ENCODE measurements at regions not wholly inside any gene's neighbourhood (a gene's known extent, or its start where the extent isn't known, plus 50 kb on each side); places are given as distances from the start of the nearest gene placed in this dataset.

DNA sequence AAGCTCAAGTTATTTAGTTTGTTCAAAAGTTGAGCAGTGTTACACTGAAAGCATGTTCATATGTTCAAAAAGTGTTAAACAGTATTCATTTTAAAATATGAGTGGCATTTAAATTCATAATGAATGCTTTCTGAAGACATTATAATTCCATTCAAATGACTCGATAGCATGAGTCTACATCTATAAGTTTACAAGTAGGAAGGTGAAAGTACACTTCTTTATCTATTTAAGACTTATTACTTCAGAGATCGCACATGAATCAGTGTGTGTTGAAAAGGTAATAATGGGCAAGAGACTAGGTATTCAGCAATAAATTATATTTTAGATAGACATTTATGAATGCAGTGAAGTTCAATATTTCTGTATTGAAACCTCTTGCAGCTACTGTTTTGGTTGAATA lies 456.1 kb downstream of the GRXCR1 start:
- no peak overlapping the region for H3K4ac ChIP-seq (ENCODE audit: low read depth, low read length)
- no peak overlapping the region for H2BK12ac ChIP-seq (ENCODE audit: low read length)
- H4K12ac ChIP-seq (ENCODE audit: low read depth, low read length): no peak overlapping the region
- H3K36me3 ChIP-seq (ENCODE audit: control insufficient read depth in 1 of 2, insufficient read depth in 2 of 2, low read length in 2 of 2): no peaks in the 10 kb centered on the region
- H4K91ac ChIP-seq (ENCODE audit: low read depth, low read length): no peak overlapping the region
- WGBS (ENCODE audit: extremely low coverage, insufficient coverage, insufficient read length): no CpG with 5 or more reads among the region's 2 CpGs
- no peak overlapping the region for H3K4me3 ChIP-seq (ENCODE audit: low read depth, low read length)
- H3K23ac ChIP-seq (ENCODE audit: low read length): no peak overlapping the region
- no peaks in the 10 kb centered on the region for H3K79me1 ChIP-seq (ENCODE audit: low read length)
- no peaks in the 10 kb centered on the region for H3K4me1 ChIP-seq (ENCODE audit: control insufficient read depth in 1 of 2, insufficient read depth in 2 of 2, low read length in 2 of 2)
- H3K9ac ChIP-seq (ENCODE audit: low read length): no peak overlapping the region
- H3K4me2 ChIP-seq (ENCODE audit: low read length): no peak overlapping the region
- no peak for DNase-seq
- no peak overlapping the region for H4K8ac ChIP-seq (ENCODE audit: low read depth, low read length)
- H3K27ac ChIP-seq (ENCODE audit: low read depth, low read length): no peak overlapping the region
- no peak overlapping the region for H2AFZ ChIP-seq (ENCODE audit: insufficient read depth, low read length, poor library complexity)
- H2BK5ac ChIP-seq (ENCODE audit: low read depth, low read length, poor library complexity): no peak overlapping the region
- no peak overlapping the region for H3K18ac ChIP-seq (ENCODE audit: low read length)
- no peak overlapping the region for H3K14ac ChIP-seq (ENCODE audit: low read length)
- no peaks in the 10 kb centered on the region for H3K27me3 ChIP-seq (ENCODE audit: insufficient read depth, low read length)
- no peaks in the 10 kb centered on the region for H3K9me3 ChIP-seq (ENCODE audit: insufficient read depth, low read depth, low read length)
- no peak overlapping the region for H2BK120ac ChIP-seq (ENCODE audit: insufficient read depth, low read length, poor library complexity)
- H3K79me2 ChIP-seq (ENCODE audit: control insufficient read depth, insufficient read depth, low read length, poor library complexity): no peaks in the 10 kb centered on the region
- no peak overlapping the region for H2AK5ac ChIP-seq (ENCODE audit: low read length)

DNA sequence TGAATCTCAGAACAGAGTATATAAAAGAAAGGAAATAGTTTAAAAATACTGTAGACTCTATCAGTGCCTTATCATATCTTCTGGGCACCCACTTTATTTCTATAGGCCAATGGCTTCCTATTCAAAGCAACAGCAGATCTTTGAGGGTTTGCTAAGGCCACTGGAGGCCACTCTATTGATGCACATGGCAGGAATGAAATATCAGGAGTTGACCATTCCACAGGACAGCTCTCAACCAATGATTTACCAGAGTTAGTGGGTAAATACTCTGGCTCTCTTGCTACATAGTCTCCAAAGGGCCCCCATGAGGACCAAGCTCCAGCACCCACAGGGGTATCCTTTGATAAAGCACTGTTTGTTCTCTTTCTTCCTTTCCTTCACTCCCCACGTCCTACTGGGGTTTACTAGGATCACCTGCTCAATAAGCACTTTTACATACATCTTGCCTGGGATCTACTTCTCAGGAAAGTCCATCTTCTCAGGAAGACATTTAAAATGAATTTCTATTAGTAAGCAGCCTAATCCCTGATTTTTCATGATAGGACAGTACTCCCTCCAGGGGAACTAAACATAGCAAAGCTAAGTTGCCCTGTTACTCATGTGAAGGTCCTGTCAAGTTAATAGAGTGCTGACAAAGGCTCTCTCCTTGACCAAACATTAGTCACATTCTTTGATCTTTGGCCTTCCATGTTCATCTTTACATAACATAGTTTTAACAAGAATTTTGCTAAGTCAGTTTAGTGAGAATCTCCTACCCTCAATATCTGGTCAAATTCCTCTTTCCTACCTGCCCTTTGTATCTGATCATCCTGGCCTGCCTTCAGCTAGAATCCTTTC lies 459.7 kb downstream of the GRXCR1 start:
- H3K23ac ChIP-seq (ENCODE audit: low read length): no peak overlapping the region

DNA sequence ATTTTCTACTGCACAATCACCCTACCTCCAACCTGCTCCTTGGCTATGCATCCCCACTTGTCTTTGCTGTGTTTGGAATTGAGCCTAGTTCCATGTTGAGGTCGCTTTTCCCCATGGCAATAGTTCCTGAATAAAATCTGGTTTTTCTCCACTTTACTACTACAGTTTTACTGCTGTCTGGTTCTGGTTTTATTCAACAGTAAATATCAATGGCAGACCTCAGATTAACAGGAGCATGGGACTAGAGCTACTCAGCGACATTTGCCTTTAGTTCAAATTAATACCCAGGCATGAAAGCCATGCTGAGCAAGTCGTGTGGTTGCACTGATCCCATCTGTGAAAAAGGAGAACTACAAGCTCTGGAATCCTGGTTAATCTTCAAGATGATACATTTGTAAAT lies 460.3 kb downstream of the GRXCR1 start:
- Histone ChIP-seq H3K14ac (ENCODE audit: low read length) (no peak overlapping the region), H2AK5ac (ENCODE audit: low read length) (no peak overlapping the region), H3K18ac (ENCODE audit: low read length) (no peak overlapping the region), H3K27ac (ENCODE audit: low read depth, low read length) (no peak overlapping the region), H3K36me3 (ENCODE audit: control insufficient read depth in 1 of 2, insufficient read depth in 2 of 2, low read length in 2 of 2) (no peaks in the 10 kb centered on the region), H4K91ac (ENCODE audit: low read depth, low read length) (no peak overlapping the region), H3K9me3 (ENCODE audit: insufficient read depth, low read depth, low read length) (no peaks in the 10 kb centered on the region), H2AFZ (ENCODE audit: insufficient read depth, low read length, poor library complexity) (no peak overlapping the region), H3K27me3 (ENCODE audit: insufficient read depth, low read length) (no peaks in the 10 kb centered on the region), H3K79me2 (ENCODE audit: control insufficient read depth, insufficient read depth, low read length, poor library complexity) (no peaks in the 10 kb centered on the region), H3K9ac (ENCODE audit: low read length) (no peak overlapping the region), H3K4ac (ENCODE audit: low read depth, low read length) (no peak overlapping the region), H2BK120ac (ENCODE audit: insufficient read depth, low read length, poor library complexity) (no peak overlapping the region), H3K4me2 (ENCODE audit: low read length) (no peak overlapping the region), H2BK5ac (ENCODE audit: low read depth, low read length, poor library complexity) (no peak overlapping the region), H4K8ac (ENCODE audit: low read depth, low read length) (no peak overlapping the region), H3K79me1 (ENCODE audit: low read length) (no peaks in the 10 kb centered on the region), H3K4me1 (ENCODE audit: control insufficient read depth in 1 of 2, insufficient read depth in 2 of 2, low read length in 2 of 2) (no peaks in the 10 kb centered on the region), H3K23ac (ENCODE audit: low read length) (no peak overlapping the region), H2BK12ac (ENCODE audit: low read length) (no peak overlapping the region), H3K4me3 (ENCODE audit: low read depth, low read length) (no peak overlapping the region), H4K12ac (ENCODE audit: low read depth, low read length) (no peak overlapping the region)
- no peak for DNase-seq
- no CpG with 5 or more reads among the region's 3 CpGs for WGBS (ENCODE audit: extremely low coverage, insufficient coverage, insufficient read length)

More for the DNA sequence above, 459.7 kb downstream of the GRXCR1 start:
- no peak for DNase-seq
- Histone ChIP-seq H3K79me2 (ENCODE audit: control insufficient read depth, insufficient read depth, low read length, poor library complexity) (no peaks in the 10 kb centered on the region), H3K36me3 (ENCODE audit: control insufficient read depth in 1 of 2, insufficient read depth in 2 of 2, low read length in 2 of 2) (no peaks in the 10 kb centered on the region), H3K18ac (ENCODE audit: low read length) (no peak overlapping the region), H2BK120ac (ENCODE audit: insufficient read depth, low read length, poor library complexity) (no peak overlapping the region), H3K27ac (ENCODE audit: low read depth, low read length) (no peak overlapping the region), H3K4me1 (ENCODE audit: control insufficient read depth in 1 of 2, insufficient read depth in 2 of 2, low read length in 2 of 2) (no peaks in the 10 kb centered on the region), H3K4me2 (ENCODE audit: low read length) (no peak overlapping the region), H4K8ac (ENCODE audit: low read depth, low read length) (no peak overlapping the region), H2BK12ac (ENCODE audit: low read length) (no peak overlapping the region), H3K4me3 (ENCODE audit: low read depth, low read length) (no peak overlapping the region), H4K12ac (ENCODE audit: low read depth, low read length) (no peak overlapping the region), H3K14ac (ENCODE audit: low read length) (no peak overlapping the region), H3K27me3 (ENCODE audit: insufficient read depth, low read length) (no peaks in the 10 kb centered on the region), H4K91ac (ENCODE audit: low read depth, low read length) (no peak overlapping the region), H2AFZ (ENCODE audit: insufficient read depth, low read length, poor library complexity) (no peak overlapping the region), H3K9me3 (ENCODE audit: insufficient read depth, low read depth, low read length) (no peaks in the 10 kb centered on the region), H2AK5ac (ENCODE audit: low read length) (no peak overlapping the region), H2BK5ac (ENCODE audit: low read depth, low read length, poor library complexity) (no peak overlapping the region), H3K79me1 (ENCODE audit: low read length) (no peaks in the 10 kb centered on the region), H3K4ac (ENCODE audit: low read depth, low read length) (no peak overlapping the region), H3K9ac (ENCODE audit: low read length) (no peak overlapping the region)
- WGBS (ENCODE audit: extremely low coverage, insufficient coverage, insufficient read length): no CpG with 5 or more reads among the region's 1 CpG

- Histone ChIP-seq H3K9me3 (ENCODE audit: insufficient read depth, low read depth, low read length) (no peaks in the 10 kb centered on the region), H4K8ac (ENCODE audit: low read depth, low read length) (no peak overlapping the region), H3K23ac (ENCODE audit: low read length) (no peak overlapping the region), H3K27ac (ENCODE audit: low read depth, low read length) (no peak overlapping the region), H3K27me3 (ENCODE audit: insufficient read depth, low read length) (no peaks in the 10 kb centered on the region), H3K18ac (ENCODE audit: low read length) (no peak overlapping the region), H3K4me3 (ENCODE audit: low read depth, low read length) (no peak overlapping the region), H3K4me2 (ENCODE audit: low read length) (no peak overlapping the region), H3K36me3 (ENCODE audit: control insufficient read depth in 1 of 2, insufficient read depth in 2 of 2, low read length in 2 of 2) (no peaks in the 10 kb centered on the region), H2BK12ac (ENCODE audit: low read length) (no peak overlapping the region), H2BK5ac (ENCODE audit: low read depth, low read length, poor library complexity) (no peak overlapping the region), H4K91ac (ENCODE audit: low read depth, low read length) (no peak overlapping the region), H2AK5ac (ENCODE audit: low read length) (no peak overlapping the region), H2BK120ac (ENCODE audit: insufficient read depth, low read length, poor library complexity) (no peak overlapping the region), H3K79me1 (ENCODE audit: low read length) (no peaks in the 10 kb centered on the region), H3K4me1 (ENCODE audit: control insufficient read depth in 1 of 2, insufficient read depth in 2 of 2, low read length in 2 of 2) (no peaks in the 10 kb centered on the region), H2AFZ (ENCODE audit: insufficient read depth, low read length, poor library complexity) (no peak overlapping the region), H3K14ac (ENCODE audit: low read length) (no peak overlapping the region), H4K12ac (ENCODE audit: low read depth, low read length) (no peak overlapping the region), H3K79me2 (ENCODE audit: control insufficient read depth, insufficient read depth, low read length, poor library complexity) (no peaks in the 10 kb centered on the region), H3K9ac (ENCODE audit: low read length) (no peak overlapping the region), H3K4ac (ENCODE audit: low read depth, low read length) (no peak overlapping the region)
- DNase-seq: no peak
- WGBS (ENCODE audit: extremely low coverage, insufficient coverage, insufficient read length): no CpG with 5 or more reads among the region's 1 CpG
These were observed 461.0 kb downstream of the GRXCR1 start for GRCh38 chr4:43353552-43353951.

Data from trophoblast cell (in vitro differentiated cells and primary cell).